Breast epithelium (tissue), 3 donors: ENCODE measurements at regions not wholly inside any gene's neighbourhood (a gene's known extent, or its start where the extent isn't known, plus 50 kb on each side); places are given as distances from the start of the nearest gene placed in this dataset.

Experiments used
- POLR2A ChIP-seq: fragments of 450-650 bp; IDR thresholded peaks from one replicate; pipeline ENCODE4 v1.6.1; 2016; ENCODE audit warnings: antibody characterized with exemption, mild to moderate bottlenecking, moderate library complexity
- POLR2AphosphoS5 ChIP-seq, 3 donors: sonication (generic); formaldehyde crosslinking; IDR thresholded peaks; one replicate each; pipeline ENCODE4 v1.6.1; 2017; ENCODE audit warnings: antibody characterized with exemption in 3 of 3
- TF ChIP-seq, protein P1 (sequence below), 3 donors: fragments of 450-650 bp; IDR thresholded peaks; one replicate each; pipeline ENCODE4 v1.5.1; 2016 to 2017; ENCODE audit warnings: antibody characterized with exemption in 3 of 3, mild to moderate bottlenecking in 3 of 3, moderate library complexity in 3 of 3

DNA sequence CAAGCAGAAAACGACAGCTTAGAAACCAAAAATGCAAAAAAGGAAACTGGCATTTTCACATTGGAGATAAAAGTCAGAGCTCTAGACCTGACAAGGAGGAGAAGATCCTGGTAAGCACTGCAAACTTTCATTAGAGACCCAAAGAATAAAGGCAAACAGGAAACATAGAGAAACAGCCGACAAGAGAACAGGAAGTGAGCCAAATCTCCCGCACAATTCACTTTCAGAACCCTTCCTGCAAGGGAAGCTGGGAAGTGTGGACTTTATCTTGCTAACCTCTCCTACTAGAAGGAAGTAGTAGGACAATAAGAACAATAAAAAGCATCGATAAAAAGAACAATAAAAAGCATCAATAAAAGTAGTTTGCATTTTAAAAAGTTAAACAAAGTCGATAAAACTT, 417.8 kb upstream of the SPHKAP start:
- TF ChIP-seq, protein P1, sequence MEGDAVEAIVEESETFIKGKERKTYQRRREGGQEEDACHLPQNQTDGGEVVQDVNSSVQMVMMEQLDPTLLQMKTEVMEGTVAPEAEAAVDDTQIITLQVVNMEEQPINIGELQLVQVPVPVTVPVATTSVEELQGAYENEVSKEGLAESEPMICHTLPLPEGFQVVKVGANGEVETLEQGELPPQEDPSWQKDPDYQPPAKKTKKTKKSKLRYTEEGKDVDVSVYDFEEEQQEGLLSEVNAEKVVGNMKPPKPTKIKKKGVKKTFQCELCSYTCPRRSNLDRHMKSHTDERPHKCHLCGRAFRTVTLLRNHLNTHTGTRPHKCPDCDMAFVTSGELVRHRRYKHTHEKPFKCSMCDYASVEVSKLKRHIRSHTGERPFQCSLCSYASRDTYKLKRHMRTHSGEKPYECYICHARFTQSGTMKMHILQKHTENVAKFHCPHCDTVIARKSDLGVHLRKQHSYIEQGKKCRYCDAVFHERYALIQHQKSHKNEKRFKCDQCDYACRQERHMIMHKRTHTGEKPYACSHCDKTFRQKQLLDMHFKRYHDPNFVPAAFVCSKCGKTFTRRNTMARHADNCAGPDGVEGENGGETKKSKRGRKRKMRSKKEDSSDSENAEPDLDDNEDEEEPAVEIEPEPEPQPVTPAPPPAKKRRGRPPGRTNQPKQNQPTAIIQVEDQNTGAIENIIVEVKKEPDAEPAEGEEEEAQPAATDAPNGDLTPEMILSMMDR (IDR thresholded peaks at IDR 0.05), result no peak
- no peak for TF ChIP-seq POLR2AphosphoS5 (IDR thresholded peaks at IDR 0.05)
- no peak for TF ChIP-seq POLR2A
